HG03520 (cell line): ENCODE measurements at regions not wholly inside any gene's neighbourhood (a gene's known extent, or its start where the extent isn't known, plus 50 kb on each side); places are given as distances from the start of the nearest gene placed in this dataset.

ENCODE experiments used
- ATAC-seq: cut with Tn5 transposase; IDR thresholded peaks from one replicate; pipeline ENCODE4 v1.9.1; 2021; ENCODE audit warnings: mild to moderate bottlenecking, moderate library complexity; ENCODE audit not compliant: unreplicated experiment

DNA sequence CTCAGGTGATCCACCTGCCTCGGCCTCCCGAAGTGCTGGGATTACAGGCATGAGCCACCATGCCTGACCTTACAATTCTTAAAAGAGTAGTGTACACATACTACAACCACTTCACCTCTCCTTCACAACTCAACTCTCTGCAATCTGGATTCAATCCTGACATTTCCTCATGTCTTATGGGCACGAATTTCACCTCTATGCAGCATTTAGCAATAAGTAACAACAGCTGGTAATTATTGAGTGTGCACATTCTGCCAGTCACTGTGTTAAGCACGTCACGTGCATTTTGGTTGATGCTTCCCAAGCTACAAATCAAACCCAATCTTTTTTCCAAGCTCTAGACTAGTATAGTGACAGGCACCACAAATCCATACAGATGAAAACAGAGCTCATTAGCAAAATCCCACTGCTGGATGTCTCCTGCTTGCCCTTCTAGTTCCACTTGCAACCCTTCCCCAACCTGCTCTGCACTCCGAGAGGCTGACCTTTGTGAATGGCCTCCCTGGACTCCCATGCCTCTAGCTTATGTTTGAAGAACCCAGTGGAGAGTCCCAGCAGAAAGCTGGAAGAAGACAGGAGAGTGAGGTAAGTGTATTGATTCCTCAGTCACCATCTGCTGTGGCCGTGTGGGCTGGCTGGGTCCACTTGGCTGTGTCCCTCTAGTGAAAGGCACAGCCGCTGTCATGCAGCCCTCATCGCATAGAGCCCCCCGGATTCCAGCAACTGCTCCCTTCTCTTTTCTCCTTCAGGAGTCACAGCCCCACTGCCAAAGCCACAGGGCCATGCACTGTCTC is 176.5 kb downstream of the MEX3B start:
- no peak for ATAC-seq

DNA sequence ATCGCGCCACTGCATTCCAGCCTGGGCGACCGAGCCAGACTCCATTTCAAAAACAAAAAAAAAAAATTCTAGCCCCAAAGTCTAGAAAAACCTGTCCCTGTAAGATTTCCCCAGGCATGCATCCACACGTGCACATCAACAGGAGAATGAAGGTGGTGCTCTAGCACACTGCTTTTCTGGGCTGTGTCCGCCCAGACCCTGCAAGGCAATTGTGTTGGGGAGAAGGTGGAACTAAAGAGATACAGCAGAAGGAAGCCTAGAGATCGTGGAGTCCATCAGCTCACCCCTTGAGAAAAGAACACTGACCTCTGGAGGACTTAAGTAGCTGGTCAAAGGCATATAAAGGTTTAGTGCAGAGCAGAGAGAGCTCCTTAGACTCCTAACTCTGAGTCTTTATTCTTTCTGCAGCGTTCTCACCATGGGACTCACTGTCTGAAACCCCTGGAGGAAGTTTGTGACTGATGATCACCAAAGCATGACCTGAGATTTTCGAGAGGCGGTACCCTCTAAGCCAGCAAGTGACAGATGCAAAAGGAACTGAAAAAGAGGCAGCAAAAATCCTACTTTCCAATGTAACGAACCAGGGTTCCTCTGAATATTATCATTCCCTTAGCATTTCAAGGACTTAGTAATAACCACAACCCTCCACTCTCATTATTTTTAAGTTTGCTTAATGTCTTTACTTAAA is 179.8 kb downstream of the MEX3B start:
- peak; percentile 98 for ATAC-seq

DNA sequence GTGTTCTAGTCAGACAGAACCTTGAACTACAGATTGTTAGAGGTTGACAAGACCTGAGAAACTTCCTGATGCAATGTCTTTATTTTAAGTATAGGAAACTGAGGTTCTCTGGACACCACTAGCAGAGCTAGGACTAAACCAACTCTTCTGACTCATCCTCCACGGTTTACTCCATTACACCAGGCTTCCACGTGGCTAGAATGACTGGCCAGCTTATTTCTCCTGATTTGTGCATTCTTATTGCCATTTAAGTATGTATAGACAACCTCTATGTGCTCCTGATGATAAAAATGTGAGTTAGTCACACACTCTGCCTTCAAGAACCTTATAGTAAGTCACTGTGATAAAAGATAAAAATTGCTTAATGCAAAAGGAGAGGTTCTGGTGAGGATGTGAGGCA is 182.7 kb downstream of the MEX3B start:
- no peak for ATAC-seq

DNA sequence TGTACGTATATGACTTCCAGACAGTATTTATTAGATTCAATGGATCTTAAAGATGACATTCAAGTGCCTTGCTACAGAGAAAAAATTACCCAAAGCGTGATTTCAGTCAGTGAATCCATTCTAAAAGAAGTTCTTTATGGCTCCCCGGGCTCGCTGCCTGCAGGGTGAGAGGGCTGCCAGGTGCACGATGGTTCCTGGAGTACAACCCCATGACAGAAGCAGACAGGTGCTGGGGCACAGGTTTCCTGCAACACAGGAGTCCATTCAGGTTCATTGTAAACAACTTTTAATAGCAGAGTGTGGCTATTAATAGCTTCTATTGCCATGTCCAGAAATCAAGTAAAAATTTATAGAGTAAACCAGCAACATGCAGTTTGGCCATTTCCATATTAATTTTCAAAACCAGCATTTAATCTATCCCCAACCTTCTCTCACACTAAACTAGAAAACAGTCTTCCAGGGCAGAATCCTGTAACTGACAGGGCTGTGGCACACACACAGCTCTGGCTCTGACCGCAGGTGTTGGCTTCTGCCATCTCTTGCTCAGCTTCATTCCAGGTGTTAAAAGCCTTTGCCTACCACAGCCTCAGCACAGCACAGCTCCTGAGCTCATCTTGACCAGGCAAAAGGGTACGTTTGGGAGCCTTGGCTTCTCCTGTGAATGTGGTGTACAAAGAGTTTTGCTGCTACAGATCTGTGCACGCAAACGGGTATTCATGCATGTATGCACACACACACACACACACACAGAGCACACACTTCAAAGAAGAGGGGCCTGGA is 185.9 kb downstream of the MEX3B start:
- ATAC-seq = no peak

DNA sequence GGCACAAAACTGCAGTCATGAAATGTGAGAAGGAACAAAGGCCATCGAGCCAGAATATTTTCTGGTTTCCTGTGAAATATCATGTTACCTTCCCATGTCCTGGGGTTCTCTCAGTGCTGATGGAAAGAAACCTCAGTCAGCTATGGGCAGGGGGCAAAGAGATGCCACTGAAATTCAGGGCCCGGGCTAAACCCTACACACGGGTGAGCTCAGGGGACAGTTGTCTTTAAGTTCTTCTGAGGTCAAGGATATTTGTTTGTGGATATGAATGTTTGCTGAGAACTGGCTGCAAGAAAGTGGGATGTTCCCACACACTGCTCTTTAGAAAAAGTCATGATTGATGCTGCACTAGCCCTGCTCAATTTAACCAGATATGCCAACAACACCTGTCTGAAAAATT is 187.2 kb downstream of the MEX3B start:
- ATAC-seq = no peak

DNA sequence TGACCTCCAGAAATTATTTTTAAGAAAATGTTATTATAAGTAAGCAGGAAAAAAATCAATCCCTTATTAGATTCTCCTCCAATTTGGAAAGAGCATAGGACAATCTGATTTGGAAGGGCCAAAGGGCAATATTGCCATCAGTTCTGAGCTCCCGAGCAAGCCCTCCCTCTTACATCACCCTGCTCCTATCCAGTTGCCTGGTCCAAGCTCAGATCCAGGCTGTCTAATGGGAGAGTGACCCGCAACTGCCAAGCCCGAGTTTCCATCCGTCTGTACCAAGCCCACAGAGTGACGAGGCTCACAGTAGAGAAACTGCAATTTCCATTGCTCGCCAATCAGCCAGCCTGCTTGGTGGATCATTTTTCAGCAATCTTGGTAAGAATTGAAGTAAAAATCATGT is 187.7 kb downstream of the MEX3B start:
- ATAC-seq = no peak

DNA sequence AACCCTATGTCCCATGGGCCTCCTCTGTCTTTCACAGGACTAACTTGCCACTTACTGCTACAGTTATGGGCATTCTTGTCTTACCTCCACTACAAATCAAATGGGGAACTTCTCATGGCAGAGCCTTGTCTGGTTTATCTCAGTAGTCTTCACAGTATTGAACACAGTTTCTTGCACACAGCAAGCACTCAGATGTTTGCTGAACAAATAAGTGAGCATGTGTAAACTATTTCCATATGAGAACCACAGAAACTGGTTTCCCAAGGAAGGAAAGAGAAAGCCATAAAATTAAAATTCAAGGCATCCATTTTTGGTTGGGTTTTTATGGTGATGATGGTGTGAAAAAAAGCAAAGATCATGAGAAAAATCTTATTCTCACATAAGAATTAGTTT is 189.2 kb downstream of the MEX3B start:
- ATAC-seq = no peak

DNA sequence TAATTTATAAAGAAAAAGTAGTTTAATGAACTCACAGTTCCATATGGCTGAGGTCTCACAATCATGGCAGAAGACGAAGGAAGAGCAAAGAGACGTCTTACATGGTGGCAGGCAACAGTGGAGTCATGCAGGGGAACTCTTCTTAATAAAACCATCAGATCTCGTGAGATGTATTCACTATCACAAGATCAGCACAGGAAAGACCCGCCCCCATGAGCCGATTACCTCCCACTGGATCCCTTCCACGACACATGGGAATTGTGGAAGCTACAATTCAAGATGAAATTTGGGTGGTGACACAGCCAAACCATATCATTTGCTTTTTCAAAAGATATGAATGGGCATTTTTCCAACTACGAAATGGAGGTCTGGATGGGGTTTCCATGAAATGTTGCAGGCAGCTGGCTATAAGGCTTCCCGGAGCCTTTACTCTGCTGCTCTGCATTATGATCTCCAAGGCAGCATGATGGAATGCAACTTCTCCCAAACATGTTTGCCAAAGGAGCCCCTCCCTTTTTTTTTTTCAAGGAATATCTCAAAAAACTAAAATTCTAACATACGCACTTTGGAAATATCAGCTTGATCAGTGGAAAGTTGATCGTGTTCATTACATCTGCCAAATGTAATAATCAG is 189.7 kb downstream of the MEX3B start:
- ATAC-seq = no peak

DNA sequence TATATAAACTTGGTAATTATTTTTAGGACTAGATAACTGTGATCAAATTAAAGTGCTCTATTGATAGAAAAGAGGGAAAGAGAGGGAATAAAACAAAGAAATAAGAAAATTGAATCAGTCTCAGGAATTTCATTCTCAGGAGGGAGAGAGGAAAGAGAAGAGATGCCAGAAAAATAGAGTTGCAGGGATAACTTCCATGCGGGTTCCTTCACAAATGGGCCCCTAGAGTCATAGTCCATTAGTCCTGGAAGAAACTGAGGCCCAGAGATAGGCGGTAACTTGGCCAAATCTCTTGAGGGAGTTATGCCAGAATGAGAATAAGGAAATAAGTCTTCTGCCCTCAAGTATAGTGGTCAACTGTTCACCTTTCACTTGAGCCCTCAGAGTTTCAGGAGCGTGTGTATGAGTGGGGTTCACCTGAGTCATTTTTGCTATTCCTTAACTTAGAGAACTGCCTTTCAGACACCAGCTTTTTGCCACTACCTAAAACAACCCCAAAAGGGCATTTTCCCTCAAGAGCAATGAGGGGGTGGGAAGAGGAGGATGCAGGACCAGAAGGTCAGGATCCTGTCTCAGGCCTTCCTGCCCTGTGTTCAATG is 192.6 kb downstream of the MEX3B start:
- no peak for ATAC-seq

DNA sequence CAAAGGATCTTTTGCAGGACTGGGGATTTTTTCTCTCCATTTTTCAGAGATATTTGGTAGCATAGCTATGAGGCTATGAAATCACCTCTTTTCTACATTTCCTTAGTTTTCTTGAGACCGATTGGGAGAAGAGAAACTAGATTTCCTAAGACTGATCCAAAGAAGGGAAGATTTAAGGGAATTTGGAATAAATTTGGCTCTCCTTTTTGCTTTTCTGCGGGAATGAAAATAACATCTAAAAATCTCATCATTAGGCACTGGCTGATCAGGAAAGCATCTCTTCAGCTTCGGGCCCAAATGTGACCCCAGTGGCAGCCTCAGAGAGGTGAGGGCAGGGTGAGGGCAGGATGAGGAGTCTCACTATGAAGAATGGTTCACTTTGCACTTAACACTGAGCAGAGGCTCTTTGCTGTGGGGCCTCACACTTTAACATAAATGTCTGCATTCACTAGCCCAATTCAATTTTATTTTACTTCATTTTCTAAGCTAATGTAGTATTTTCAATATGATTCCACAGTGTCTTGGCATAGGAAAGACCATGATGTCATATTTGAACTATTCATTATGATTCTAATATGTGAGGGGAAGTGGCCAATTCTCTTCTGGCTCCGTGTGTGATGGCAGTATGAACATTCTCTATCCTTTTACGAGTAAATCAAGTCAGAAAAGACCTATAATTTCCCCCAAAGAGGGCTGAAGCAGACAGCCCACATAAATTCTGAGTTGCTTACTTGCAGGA is 193.2 kb downstream of the MEX3B start:
- ATAC-seq = no peak

DNA sequence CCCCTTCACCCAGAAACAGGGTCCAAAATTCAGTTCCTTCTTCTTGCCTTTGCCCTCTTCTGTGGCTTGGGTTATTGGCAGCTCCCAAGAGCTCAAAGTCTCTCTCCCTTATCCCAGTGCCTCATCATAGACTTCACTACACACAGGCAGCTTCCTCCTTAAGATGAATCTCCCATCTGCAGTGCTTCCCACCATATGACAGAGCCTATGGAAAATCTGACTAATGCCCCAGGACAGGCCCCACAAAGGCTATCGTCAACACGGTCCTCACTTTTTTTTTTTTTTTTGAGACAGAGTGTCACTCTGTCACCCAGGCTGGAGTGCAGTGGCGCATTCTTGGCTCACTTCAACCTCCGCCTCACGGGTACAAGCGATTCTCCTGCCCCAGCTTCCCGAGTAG is 194.1 kb downstream of the MEX3B start:
- ATAC-seq = no peak

DNA sequence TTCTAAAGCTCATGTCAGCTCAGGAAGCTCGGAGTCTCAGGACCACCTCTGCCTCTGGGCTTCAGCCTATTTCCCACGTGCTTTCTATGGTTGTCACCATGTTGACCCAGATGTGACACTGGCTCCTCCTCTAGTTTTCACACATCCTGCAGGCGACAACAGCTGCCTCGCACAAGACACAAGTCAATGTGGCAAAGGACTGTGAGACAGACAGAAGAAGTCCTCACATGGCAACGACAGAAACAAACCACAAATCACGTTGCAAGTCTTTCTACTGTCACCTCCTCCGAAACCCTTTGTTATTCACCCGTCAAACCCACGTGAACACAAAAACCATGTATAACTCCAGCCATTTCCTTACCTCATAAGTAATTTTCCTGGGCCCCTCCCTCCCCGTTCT is 194.5 kb downstream of the MEX3B start:
- no peak for ATAC-seq

DNA sequence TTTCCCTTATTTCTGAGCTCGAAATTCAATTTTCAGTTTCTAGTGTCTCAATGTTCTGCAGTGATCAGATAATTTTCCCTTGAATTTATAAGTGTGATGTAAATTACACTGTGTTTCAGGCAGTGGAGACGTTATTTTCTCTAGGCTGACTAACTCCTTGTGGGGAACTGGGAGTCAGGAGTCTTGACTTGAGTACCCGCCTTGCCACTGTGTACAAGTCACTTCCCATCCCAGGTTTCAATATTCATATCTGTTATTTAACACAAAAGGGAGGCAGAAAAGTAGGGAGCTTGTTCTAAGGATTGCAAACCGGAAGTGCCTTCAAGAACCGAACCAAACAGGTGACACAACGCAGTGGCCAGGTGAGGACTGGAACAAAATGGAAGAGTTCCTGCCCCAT is 196.5 kb downstream of the MEX3B start:
- no peak for ATAC-seq

DNA sequence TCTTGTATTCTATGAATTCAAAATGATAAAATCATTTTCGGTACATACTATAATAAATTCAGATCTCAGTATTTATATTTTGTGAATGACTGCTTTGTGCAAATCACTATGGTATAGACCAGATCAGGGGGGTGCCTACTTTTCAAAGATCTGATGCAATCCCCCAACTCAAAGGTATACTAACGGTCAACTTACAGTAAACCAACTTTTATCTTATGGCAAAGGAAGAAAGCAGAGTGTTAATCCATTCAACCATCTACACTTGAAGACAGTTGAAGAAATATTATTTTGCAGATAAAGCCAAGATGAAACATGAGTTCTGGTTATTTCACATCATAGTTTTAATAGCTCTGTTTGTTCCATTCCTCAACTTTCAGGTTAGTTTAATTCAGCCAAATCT is 197.1 kb downstream of the MEX3B start:
- ATAC-seq = no peak

DNA sequence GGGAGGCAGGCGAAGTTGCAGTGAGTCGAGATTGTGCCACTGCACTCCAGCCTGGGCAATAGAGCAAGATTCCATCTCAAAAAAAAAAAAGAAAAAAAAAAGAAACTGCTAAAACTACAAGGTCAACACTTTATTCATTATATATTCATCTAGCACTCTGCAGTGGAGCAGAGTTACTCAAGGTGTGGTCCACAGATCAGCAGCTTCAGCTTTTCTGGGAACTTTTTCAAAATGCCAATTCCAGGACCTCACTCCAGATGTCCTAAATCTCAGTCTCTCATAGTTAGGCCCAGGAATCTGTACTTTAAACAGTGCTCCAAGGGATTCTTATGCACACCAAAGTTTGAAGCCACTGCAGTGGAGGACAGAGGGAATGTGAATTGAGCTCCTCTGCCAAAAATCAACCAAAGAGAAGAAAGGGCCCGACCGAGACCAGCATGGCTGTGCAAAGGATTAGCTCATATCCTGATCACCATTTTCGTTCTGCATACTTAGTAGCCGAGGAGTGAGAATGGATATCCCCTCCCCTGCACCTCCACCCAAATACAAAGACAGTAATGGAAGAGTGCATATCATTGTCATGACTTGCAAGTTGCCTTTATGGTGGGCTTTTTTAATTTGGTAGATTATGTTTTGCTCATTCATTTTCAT is 201.9 kb downstream of the MEX3B start:
- no peak for ATAC-seq

DNA sequence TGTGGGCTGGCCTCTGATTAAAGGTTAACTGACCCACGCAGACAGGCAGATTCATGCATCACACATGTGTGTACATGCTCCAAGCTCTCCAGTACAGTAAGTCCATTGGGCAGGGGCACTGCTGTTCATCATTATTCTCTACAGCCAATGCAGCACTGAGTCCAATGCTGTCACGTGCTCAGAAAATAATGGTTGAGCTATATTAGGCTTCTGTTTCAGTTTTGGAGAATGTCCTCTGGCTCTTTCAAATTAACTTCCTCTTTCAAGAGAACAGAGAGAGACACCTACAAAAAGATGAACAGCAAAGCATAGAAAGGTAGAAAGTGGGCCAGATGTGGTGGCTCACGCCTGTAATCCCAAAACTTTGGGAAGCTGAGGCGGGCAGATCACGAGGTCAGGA is 202.6 kb downstream of the MEX3B start:
- peak; percentile 74 for ATAC-seq

DNA sequence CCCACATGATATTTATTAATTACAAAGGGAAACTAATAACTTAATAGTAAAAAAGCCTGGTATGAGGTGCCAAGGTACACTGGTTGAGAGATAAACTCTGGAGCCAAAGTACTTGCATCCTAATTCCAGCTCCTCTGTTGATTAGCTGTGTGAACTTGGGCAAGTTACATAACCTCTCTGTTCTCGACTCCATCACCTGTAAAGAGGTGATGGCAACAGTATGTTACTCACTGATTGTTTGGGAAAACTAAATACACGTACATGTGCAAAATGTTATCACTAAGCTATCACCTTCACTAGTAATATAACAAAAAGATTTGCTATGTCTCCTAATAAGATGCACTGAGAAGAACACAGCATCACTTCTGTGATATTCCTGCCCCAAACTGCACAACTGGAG is 206.4 kb downstream of the MEX3B start:
- no peak for ATAC-seq

DNA sequence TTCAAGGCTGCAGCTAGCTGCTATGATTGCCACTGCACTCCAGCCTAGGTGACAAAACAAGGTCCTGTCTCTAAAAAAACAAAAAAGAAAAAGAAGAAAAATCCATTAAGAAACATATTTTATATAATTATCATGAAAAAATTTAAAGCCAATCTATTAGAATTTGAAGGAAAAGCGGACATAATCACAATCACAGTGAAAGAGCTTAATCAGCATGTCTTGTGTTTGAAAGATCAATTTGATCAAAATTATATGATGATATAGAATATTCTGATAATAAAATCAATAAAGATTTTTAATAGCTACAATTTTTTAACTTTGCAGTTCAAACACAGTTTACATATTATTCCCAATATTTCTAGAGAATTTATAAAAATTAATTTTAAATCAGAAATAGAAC is 210.1 kb downstream of the MEX3B start:
- no peak for ATAC-seq

DNA sequence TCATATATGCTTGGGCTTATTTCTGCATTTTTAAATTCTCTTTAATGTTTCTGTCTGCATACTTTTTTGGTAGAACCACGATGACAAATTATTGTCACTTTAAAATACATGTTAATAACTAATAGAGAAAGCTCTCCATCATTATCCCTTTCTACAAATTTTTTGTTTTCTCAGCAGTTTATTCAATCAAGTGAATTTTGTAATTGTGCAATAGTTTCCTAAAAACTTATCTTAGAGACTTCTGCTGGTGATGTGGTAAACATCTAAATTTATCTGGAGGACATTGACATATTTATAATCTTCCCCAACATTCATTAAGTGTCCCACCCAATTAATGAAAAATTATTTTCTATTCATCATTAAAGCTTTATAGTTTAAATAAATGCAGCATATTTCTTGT is 215.3 kb downstream of the MEX3B start:
- no peak for ATAC-seq

DNA sequence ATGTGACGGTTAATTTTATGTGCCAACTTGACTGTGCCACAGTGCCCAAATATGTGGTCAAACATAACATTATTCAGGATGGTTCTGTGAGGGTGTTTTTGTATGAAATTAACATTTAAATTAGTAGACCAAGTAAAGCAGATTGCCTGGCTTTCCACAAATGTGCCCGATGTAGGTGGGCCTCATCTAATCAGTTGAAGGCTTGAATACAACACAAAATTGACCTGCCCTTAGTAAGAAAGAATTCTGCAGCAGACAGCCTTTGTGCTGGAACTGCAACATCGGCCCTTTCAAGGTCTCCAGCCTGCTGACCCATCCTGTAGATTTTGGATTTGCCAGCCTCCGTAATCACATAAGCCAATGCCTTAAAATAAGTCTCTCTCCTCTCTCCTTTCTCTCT is 215.9 kb downstream of the MEX3B start:
- no peak for ATAC-seq
